DMS 273 treated with DMSO at 0.1 percent for 48 hours (cell line): ENCODE measurements at regions not wholly inside any gene's neighbourhood (a gene's known extent, or its start where the extent isn't known, plus 50 kb on each side); places are given as distances from the start of the nearest gene placed in this dataset.

ENCODE experiments used
- DNase-seq: peaks from one replicate; lab custom pipeline; 2025; lab: John Stamatoyannopoulos, UW

- no peak for DNase-seq
Observed at GRCh38 chr9:78724896-78725295, 428.0 kb downstream of the PSAT1 start.

DNA sequence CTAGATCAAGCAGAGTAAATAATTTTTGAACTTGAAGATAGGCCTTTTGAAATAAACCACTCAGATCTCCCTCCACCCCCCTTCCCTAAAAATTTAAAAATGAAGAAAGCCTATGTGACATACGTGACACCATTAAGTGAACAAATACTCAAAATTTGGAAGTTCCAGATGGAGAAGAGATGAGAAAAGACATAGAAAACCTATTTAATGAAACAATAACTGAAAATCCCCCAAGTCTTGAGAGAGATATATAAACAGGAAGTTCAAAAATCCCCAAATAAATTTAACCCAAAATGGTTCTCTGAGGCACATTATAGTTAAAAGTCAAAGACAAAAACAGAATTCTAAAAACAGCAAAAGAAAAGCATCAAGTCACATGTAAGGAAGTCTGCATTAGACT lies 428.6 kb downstream of the PSAT1 start:
- no peak for DNase-seq

GRCh38 chr9:78745331-78745730 lies 448.4 kb downstream of the PSAT1 start:
- no peak for DNase-seq

DNA sequence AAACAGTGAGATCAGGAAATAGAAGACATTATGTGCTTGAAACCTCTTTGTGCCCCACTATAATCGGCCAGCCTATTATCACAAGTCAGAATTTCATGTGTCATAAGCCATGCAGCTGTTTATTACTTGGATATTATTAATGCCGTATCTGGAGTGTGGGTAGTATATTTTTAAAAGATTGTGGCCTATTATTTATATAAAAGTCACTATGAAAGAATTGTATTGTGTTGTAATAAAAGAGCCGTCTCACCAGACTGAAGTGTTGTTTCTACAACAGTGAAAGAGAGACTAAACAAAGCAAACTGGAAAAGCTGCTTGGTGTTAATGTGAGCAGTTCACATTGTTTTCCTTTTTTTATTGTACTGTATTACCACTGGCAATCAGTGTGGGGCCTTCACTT lies 449.1 kb downstream of the PSAT1 start:
- no peak for DNase-seq

GRCh38 chr9:78753039-78753438 lies 456.1 kb downstream of the PSAT1 start:
- DNase-seq, result no peak

GRCh38 chr9:78756813-78757510 lies 460.0 kb downstream of the PSAT1 start:
- no peak for DNase-seq

- DNase-seq, result no peak
Observed at GRCh38 chr9:78763424-78763823, 466.5 kb downstream of the PSAT1 start.

GRCh38 chr9:78765861-78766260 lies 468.9 kb downstream of the PSAT1 start:
- DNase-seq, result no peak

- DNase-seq, result no peak
Observed at GRCh38 chr9:78767490-78767889, 470.6 kb downstream of the PSAT1 start.

DNA sequence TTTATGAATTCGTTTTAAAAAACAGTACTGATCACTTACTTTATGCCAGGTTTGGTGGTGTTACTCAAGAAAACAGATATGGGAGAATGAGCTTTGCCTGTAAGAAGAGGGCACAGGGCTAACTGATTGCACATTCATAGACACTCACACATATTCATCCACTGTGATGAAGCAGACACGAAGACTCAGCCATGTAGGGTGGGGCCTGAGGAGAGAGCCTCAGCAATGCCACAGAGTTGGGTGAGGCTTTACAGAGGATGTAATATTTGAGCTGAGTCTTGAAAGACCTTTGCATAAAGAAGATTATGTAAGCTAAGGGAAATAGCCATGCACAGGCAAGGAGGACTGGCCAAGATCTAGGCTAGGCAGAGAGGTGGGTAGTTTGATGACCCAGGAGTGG lies 472.8 kb downstream of the PSAT1 start:
- no peak for DNase-seq

DNA sequence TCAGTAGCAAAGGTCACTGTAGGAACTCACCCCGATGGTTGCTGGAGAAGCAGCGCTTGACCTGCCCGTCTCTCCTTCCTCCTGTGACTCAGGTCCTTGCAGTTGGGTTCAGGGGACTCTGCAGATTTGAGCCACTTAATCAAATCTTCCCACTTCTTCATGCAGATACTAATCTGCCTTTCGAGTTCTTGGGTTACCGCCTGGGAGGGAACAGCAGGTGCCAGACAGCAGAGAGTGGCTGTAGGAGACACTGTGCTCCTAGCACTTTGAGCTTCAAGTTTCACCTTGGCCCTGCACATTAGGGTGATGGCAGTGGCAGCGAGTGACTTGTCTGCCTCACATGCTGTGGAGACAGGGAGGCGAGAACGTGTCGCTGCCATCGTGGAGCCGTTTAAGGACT lies 478.3 kb downstream of the PSAT1 start:
- DNase-seq, result no peak

- no peak for DNase-seq
Observed at GRCh38 chr9:78775696-78776295, 478.9 kb downstream of the PSAT1 start.

GRCh38 chr9:78777747-78778146 lies 480.8 kb downstream of the PSAT1 start:
- no peak for DNase-seq

- no peak for DNase-seq
Observed at GRCh38 chr9:78778318-78778717, 481.4 kb downstream of the PSAT1 start.

GRCh38 chr9:78778861-78779374 lies 482.0 kb downstream of the PSAT1 start:
- DNase-seq, result no peak

DNA sequence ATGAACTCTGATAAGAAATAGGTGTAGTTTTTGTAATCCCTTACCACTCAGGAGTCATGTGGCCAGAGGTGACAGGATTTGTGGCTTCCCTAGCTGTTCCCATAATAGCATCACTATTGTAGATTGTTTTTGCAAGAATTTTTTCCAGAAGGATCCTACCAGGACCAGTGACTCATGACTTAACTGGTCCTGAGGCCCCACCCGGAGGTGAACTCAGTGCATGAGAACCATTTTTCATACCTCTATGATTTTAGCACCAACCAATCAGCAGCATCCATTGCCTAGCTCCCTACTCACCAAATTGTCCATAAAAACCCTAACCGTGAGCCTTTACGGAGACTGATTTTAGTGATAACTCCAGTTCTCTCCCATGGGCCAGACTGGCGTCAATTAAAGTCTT lies 484.8 kb downstream of the PSAT1 start:
- no peak for DNase-seq

DNA sequence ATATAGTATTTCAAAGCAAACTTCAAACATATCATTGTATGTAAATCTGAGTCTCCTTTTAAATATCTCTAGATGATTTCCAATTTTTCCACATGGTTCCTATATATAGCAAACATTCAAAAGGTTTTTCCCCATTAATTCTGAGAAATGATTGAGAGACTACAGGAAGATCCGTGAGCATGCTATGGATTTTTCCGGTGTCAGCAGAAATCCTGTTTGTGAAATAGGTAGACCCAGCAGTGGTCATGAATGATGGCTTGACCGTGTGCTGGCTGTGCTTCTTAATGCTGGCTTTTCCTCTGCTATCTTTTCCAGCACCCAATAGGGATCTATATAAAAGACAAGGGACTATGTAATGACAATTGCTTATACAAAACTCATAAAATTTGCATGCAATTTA lies 485.3 kb downstream of the PSAT1 start:
- DNase-seq, result no peak

GRCh38 chr9:78782858-78783257 lies 485.9 kb downstream of the PSAT1 start:
- no peak for DNase-seq

DNA sequence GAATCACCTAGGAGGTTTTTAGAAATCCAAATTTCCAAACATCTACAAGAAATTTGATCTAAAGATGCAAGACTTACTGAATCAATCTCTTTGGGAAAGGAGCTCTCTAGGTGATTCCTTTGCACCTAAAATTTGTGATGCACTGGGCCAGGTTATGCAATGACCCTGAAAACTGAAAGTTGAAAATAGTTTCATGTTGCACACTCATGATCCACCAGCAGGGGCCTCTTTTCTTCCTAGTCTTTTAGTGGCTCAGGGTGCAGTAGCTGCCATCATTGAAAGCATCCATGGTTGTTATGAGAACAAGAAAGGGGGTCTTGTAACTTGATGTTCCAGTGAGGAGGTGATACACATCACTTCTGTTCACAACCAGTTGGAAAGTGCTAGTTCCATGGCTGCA lies 486.8 kb downstream of the PSAT1 start:
- no peak for DNase-seq

GRCh38 chr9:78786794-78787193 lies 489.9 kb downstream of the PSAT1 start:
- DNase-seq, result no peak

- DNase-seq, result no peak
Observed at GRCh38 chr9:78788101-78788500, 491.2 kb downstream of the PSAT1 start.

DNA sequence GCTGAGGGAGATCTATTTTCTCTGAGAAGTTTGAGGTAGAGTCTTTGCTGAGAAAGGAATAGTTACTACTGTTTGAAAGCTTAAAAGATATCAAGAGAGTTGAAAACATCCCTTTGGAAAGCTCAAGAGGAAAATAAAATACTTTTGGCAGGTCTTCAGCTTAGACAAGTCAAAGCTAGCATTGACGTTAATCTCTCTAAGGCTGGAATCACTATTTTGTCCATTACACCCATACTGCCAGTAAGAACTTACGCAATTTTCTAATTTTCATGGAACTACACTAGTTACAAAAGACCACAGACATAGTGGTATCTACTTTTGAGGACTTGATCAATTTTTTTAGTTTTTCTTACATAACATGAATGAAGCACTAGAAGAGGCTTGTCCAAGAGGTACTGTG lies 494.9 kb downstream of the PSAT1 start:
- DNase-seq, result no peak

- DNase-seq, result no peak
Observed at GRCh38 chr9:78792745-78793144, 495.8 kb downstream of the PSAT1 start.

DNA sequence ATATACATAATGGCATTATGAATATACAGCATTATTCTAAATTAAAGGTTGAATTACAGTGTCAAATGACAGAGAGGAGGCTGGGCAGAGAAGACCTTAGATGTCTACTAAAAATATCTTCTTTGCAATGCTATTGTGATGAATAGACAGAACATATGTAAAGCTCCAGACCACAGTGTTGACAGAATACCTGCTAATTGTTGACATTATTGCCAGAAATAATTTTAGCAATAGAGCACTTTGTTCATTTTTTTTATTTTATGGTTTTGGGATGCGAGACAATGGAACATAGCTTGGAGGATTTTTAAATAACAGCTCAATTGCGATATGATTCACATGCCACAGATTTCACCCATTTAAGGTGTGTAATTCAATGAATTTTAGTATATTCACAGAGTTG lies 508.8 kb downstream of the PSAT1 start:
- DNase-seq, result no peak
